ENCODE measurements at regions not wholly inside any gene's neighbourhood (a gene's known extent, or its start where the extent isn't known, plus 50 kb on each side); places are given as distances from the start of the nearest gene placed in this dataset.

GRCh38 chr3:117417411-117417810, 707.8 kb downstream of the TUSC7 start:
- no peak for DNase-seq

GRCh38 chr3:117427081-117427480, 717.5 kb downstream of the TUSC7 start:
- no peak for DNase-seq

- DNase-seq: no peak
These were observed 723.8 kb downstream of the TUSC7 start for GRCh38 chr3:117433427-117433826.

GRCh38 chr3:117434661-117435412, 725.3 kb downstream of the TUSC7 start:
- DNase-seq: no peak

GRCh38 chr3:117435506-117435905, 725.9 kb downstream of the TUSC7 start:
- no peak for DNase-seq

- no peak for DNase-seq
These were observed 730.2 kb downstream of the TUSC7 start for GRCh38 chr3:117439812-117440211.

GRCh38 chr3:117441851-117442250, 732.3 kb downstream of the TUSC7 start:
- DNase-seq: no peak

GRCh38 chr3:117442566-117442965, 733.0 kb downstream of the TUSC7 start:
- no peak for DNase-seq

GRCh38 chr3:117443014-117443413, 733.4 kb downstream of the TUSC7 start:
- no peak for DNase-seq

- DNase-seq: no peak
These were observed 734.6 kb downstream of the TUSC7 start for GRCh38 chr3:117444175-117444574.

- no peak for DNase-seq
These were observed 737.8 kb downstream of the TUSC7 start for GRCh38 chr3:117447419-117447818.

- no peak for DNase-seq
These were observed 740.4 kb downstream of the TUSC7 start for GRCh38 chr3:117450026-117450425.

GRCh38 chr3:117454254-117454653, 744.7 kb downstream of the TUSC7 start:
- no peak for DNase-seq

- no peak for DNase-seq
These were observed 745.3 kb downstream of the TUSC7 start for GRCh38 chr3:117454908-117455307.

GRCh38 chr3:117455782-117456181, 746.2 kb downstream of the TUSC7 start:
- DNase-seq: no peak

- no peak for DNase-seq
These were observed 753.9 kb downstream of the TUSC7 start for GRCh38 chr3:117463276-117464115.

- no peak for DNase-seq
These were observed 762.3 kb downstream of the TUSC7 start for GRCh38 chr3:117471831-117472230.

GRCh38 chr3:117473981-117474538, 764.5 kb downstream of the TUSC7 start:
- DNase-seq: no peak

GRCh38 chr3:117476572-117476971, 767.0 kb downstream of the TUSC7 start:
- DNase-seq: no peak

- no peak for DNase-seq
These were observed 767.7 kb downstream of the TUSC7 start for GRCh38 chr3:117477214-117477755.

- DNase-seq: no peak
These were observed 769.5 kb downstream of the TUSC7 start for GRCh38 chr3:117479095-117479494.

- no peak for DNase-seq
These were observed 770.9 kb downstream of the TUSC7 start for GRCh38 chr3:117480525-117480924.

- no peak for DNase-seq
These were observed 771.4 kb downstream of the TUSC7 start for GRCh38 chr3:117480972-117481371.

- no peak for DNase-seq
These were observed 774.3 kb downstream of the TUSC7 start for GRCh38 chr3:117483839-117484238.

Data from CD4-positive, alpha-beta T cell treated with Interleukin-17A for 1 hour (primary cell).